ENCODE measurements at regions not wholly inside any gene's neighbourhood (a gene's known extent, or its start where the extent isn't known, plus 50 kb on each side); places are given as distances from the start of the nearest gene placed in this dataset.

- DNase-seq (ENCODE audit: low read depth in 1 of 2, low spot score in 1 of 2) = no peak
- Histone ChIP-seq H3K9me3 (ENCODE audit: low read depth) (no peaks in the 10 kb centered on the region), H3K4me1 (ENCODE audit: low read depth) (no peaks in the 10 kb centered on the region), H3K4me3 (no peak overlapping the region), H3K27me3 (no peaks in the 10 kb centered on the region), H3K36me3 (no peaks in the 10 kb centered on the region), H3K27ac (no peak overlapping the region)
- TF ChIP-seq, protein P1, sequence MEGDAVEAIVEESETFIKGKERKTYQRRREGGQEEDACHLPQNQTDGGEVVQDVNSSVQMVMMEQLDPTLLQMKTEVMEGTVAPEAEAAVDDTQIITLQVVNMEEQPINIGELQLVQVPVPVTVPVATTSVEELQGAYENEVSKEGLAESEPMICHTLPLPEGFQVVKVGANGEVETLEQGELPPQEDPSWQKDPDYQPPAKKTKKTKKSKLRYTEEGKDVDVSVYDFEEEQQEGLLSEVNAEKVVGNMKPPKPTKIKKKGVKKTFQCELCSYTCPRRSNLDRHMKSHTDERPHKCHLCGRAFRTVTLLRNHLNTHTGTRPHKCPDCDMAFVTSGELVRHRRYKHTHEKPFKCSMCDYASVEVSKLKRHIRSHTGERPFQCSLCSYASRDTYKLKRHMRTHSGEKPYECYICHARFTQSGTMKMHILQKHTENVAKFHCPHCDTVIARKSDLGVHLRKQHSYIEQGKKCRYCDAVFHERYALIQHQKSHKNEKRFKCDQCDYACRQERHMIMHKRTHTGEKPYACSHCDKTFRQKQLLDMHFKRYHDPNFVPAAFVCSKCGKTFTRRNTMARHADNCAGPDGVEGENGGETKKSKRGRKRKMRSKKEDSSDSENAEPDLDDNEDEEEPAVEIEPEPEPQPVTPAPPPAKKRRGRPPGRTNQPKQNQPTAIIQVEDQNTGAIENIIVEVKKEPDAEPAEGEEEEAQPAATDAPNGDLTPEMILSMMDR (IDR thresholded peaks at IDR 0.05; ENCODE audit: low read depth, low read length) = no peak
Measured at GRCh38 chr6:147742440-147742839, 233.9 kb downstream of the SAMD5 start.

DNA sequence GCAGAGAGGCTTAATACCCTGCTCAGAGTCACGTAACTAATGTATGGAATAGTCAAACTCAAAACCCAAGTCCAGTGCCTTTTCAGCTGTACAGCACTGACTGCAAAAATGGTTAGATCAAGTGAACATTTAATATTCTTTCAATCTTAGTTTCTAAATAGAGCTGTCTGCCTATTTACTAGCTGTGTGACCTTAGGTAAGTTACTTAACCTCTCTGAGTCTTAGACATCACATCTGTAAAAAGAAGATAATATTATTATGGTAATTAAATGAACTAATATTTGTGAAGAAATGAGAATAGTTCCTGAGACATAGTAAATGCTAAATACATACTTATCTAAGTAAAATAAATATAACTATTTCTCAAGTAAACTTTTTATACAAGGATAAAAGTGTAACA is 235.5 kb downstream of the SAMD5 start:
- DNase-seq (ENCODE audit: low read depth in 1 of 2, low spot score in 1 of 2) = no peak
- no peaks in the 10 kb centered on the region for H3K36me3 ChIP-seq
- H3K27ac ChIP-seq = no peak overlapping the region
- H3K27me3 ChIP-seq = no peaks in the 10 kb centered on the region
- H3K4me1 ChIP-seq (ENCODE audit: low read depth) = no peaks in the 10 kb centered on the region
- TF ChIP-seq, protein P1 (IDR thresholded peaks at IDR 0.05; ENCODE audit: low read depth, low read length) = no peak
- H3K9me3 ChIP-seq (ENCODE audit: low read depth) = no peaks in the 10 kb centered on the region
- H3K4me3 ChIP-seq = no peak overlapping the region

DNA sequence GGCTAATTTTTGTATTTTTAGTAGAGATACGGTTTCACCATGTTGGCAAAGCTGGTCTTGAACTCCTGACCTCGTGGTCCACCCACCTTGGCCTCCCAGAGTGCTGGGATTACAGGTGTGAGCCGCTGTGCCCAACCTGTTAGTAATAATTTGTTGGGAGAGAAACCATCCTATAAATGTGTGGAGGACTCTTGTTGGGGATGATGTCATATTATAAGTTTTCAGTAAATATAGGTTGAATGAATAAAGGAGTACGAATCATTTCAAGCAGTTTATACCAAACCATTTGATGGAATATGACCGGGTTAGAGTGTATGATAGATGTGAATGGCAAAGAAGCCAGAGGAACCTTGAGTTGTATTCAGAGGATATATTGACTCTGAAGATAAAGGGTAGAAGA is 240.8 kb downstream of the SAMD5 start:
- H3K27me3 ChIP-seq = no peaks in the 10 kb centered on the region
- H3K27ac ChIP-seq = no peak overlapping the region
- no peaks in the 10 kb centered on the region for H3K9me3 ChIP-seq (ENCODE audit: low read depth)
- no peak overlapping the region for H3K4me3 ChIP-seq
- H3K36me3 ChIP-seq = no peaks in the 10 kb centered on the region
- no peaks in the 10 kb centered on the region for H3K4me1 ChIP-seq (ENCODE audit: low read depth)
- TF ChIP-seq, protein P1 (IDR thresholded peaks at IDR 0.05; ENCODE audit: low read depth, low read length) = no peak
- DNase-seq (ENCODE audit: low read depth in 1 of 2, low spot score in 1 of 2) = no peak

DNA sequence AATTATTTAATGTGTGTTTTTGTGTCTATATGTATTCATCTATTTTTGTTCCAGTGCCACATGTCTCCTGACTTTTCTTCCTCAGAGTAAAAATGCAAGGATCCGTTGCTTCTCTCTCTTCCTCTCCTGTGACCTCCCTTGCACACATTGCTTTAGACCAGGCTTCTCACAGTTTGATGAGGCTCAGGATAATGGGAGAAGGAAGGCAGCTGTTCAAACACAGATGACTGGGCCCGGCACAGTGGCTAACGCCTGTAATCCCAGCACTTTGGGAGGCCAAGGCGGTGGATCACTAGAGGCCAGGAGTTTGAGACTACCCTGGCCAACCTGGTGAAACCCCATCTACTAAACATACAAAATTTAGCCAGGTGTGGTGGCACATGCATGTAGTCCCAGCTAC is 241.9 kb downstream of the SAMD5 start:
- Histone ChIP-seq H3K4me3 (no peak overlapping the region), H3K27ac (no peak overlapping the region), H3K4me1 (ENCODE audit: low read depth) (no peaks in the 10 kb centered on the region), H3K27me3 (no peaks in the 10 kb centered on the region), H3K9me3 (ENCODE audit: low read depth) (no peaks in the 10 kb centered on the region), H3K36me3 (no peaks in the 10 kb centered on the region)
- DNase-seq (ENCODE audit: low read depth in 1 of 2, low spot score in 1 of 2) = no peak
- TF ChIP-seq, protein P1 (IDR thresholded peaks at IDR 0.05; ENCODE audit: low read depth, low read length) = no peak

GRCh38 chr6:147751232-147751631 is 242.7 kb downstream of the SAMD5 start:
- Histone ChIP-seq H3K27me3 (no peaks in the 10 kb centered on the region), H3K27ac (no peak overlapping the region), H3K36me3 (no peaks in the 10 kb centered on the region), H3K4me3 (no peak overlapping the region), H3K4me1 (ENCODE audit: low read depth) (no peaks in the 10 kb centered on the region), H3K9me3 (ENCODE audit: low read depth) (no peaks in the 10 kb centered on the region)
- TF ChIP-seq, protein P1 (IDR thresholded peaks at IDR 0.05; ENCODE audit: low read depth, low read length) = no peak
- DNase-seq (ENCODE audit: low read depth in 1 of 2, low spot score in 1 of 2) = peak in 1 of 2 donors; percentile 16

Measured in cardiac muscle cell (in vitro differentiated cells and primary cell).